Endothelial cell (in vitro differentiated cells): ENCODE measurements at regions not wholly inside any gene's neighbourhood (a gene's known extent, or its start where the extent isn't known, plus 50 kb on each side); places are given as distances from the start of the nearest gene placed in this dataset.
"Not testable (repeated sequence)": the region's sequence is repeated elsewhere in the genome, so short reads cannot be mapped to it uniquely, and the experiment has no call there.

Source experiments
- DNase-seq: peaks from one replicate; pipeline ENCODE4 v3.0.0; 2021; ENCODE audit warnings: low spot score
- H3K27ac Mint-ChIP-seq: one replicate; pipeline ENCODE4 v1.8.0; 2021; ENCODE audit warnings: mixed read lengths, inconsistent platforms; ENCODE audit not compliant: unreplicated experiment
- H3K27me3 Mint-ChIP-seq: one replicate; pipeline ENCODE4 v1.8.0; 2021; ENCODE audit warnings: mild to moderate bottlenecking, moderate library complexity, mixed read lengths, inconsistent platforms; ENCODE audit not compliant: unreplicated experiment
- H3K36me3 Mint-ChIP-seq: one replicate; pipeline ENCODE4 v1.8.0; 2021; ENCODE audit warnings: mild to moderate bottlenecking, low read depth, mixed read lengths, inconsistent platforms; ENCODE audit not compliant: unreplicated experiment
- H3K4me1 Mint-ChIP-seq: one replicate; pipeline ENCODE4 v1.8.0; 2021; ENCODE audit warnings: mild to moderate bottlenecking, mixed read lengths, inconsistent platforms; ENCODE audit not compliant: unreplicated experiment
- H3K4me3 Mint-ChIP-seq: one replicate; pipeline ENCODE4 v1.8.0; 2021; ENCODE audit warnings: mild to moderate bottlenecking, mixed read lengths, inconsistent platforms; ENCODE audit not compliant: unreplicated experiment
- H3K9me3 Mint-ChIP-seq: one replicate; pipeline ENCODE4 v1.8.0; 2021; ENCODE audit warnings: mixed read lengths, inconsistent platforms; ENCODE audit not compliant: unreplicated experiment
- CTCF ChIP-seq: fragments of 200-600 bp; sonication (generic); IDR thresholded peaks from one replicate; pipeline ENCODE4 v1.5.0; 2021; ENCODE audit warnings: antibody characterized with exemption; ENCODE audit not compliant: unreplicated experiment

GRCh38 chr2:194661431-194661830, 995.6 kb upstream of the SLC39A10 start:
- no peaks in the 10 kb centered on the region for H3K36me3 Mint-ChIP-seq
- no peaks in the 10 kb centered on the region for H3K27me3 Mint-ChIP-seq
- DNase-seq: no peak
- no peak overlapping the region for H3K4me3 Mint-ChIP-seq
- no peaks in the 10 kb centered on the region for H3K4me1 Mint-ChIP-seq
- no peak for TF ChIP-seq CTCF
- H3K27ac Mint-ChIP-seq: no peak overlapping the region
- H3K9me3 Mint-ChIP-seq: no peaks in the 10 kb centered on the region

GRCh38 chr2:194639057-194639456, 1018.0 kb upstream of the SLC39A10 start:
- not testable (repeated sequence) for DNase-seq, H3K27ac Mint-ChIP-seq, H3K36me3 Mint-ChIP-seq, H3K4me1 Mint-ChIP-seq, H3K4me3 Mint-ChIP-seq, H3K9me3 Mint-ChIP-seq, H3K27me3 Mint-ChIP-seq

GRCh38 chr2:194621945-194622344, 1035.1 kb upstream of the SLC39A10 start:
- Mint-ChIP-seq H3K36me3 (no peaks in the 10 kb centered on the region), H3K27ac (no peak overlapping the region), H3K27me3 (no peaks in the 10 kb centered on the region), H3K9me3 (no peaks in the 10 kb centered on the region), H3K4me1 (no peaks in the 10 kb centered on the region), H3K4me3 (no peak overlapping the region)
- TF ChIP-seq CTCF: no peak
- DNase-seq: no peak

GRCh38 chr2:194619366-194619765, 1037.7 kb upstream of the SLC39A10 start:
- no peak overlapping the region for H3K4me3 Mint-ChIP-seq
- TF ChIP-seq CTCF: no peak
- H3K4me1 Mint-ChIP-seq: no peaks in the 10 kb centered on the region
- no peaks in the 10 kb centered on the region for H3K27me3 Mint-ChIP-seq
- H3K9me3 Mint-ChIP-seq: no peaks in the 10 kb centered on the region
- H3K36me3 Mint-ChIP-seq: no peaks in the 10 kb centered on the region
- no peak for DNase-seq
- H3K27ac Mint-ChIP-seq: no peak overlapping the region

GRCh38 chr2:194618432-194618831, 1038.6 kb upstream of the SLC39A10 start:
- no peaks in the 10 kb centered on the region for H3K27me3 Mint-ChIP-seq
- no peak for DNase-seq
- H3K36me3 Mint-ChIP-seq: no peaks in the 10 kb centered on the region
- H3K4me3 Mint-ChIP-seq: no peak overlapping the region
- H3K4me1 Mint-ChIP-seq: no peaks in the 10 kb centered on the region
- no peak overlapping the region for H3K27ac Mint-ChIP-seq
- no peaks in the 10 kb centered on the region for H3K9me3 Mint-ChIP-seq
- TF ChIP-seq CTCF: no peak

GRCh38 chr2:194616334-194616733, 1040.7 kb upstream of the SLC39A10 start:
- Mint-ChIP-seq H3K36me3 (no peaks in the 10 kb centered on the region), H3K27me3 (peaks cover 1% of the 10 kb centered on the region), H3K27ac (no peak overlapping the region), H3K4me1 (no peaks in the 10 kb centered on the region), H3K9me3 (peaks cover 8% of the 10 kb centered on the region), H3K4me3 (no peak overlapping the region)
- DNase-seq: no peak
- no peak for TF ChIP-seq CTCF
